HG02642 (cell line): ENCODE measurements at regions not wholly inside any gene's neighbourhood (a gene's known extent, or its start where the extent isn't known, plus 50 kb on each side); places are given as distances from the start of the nearest gene placed in this dataset.
"Not testable (repeated sequence)": the region's sequence is repeated elsewhere in the genome, so short reads cannot be mapped to it uniquely, and the experiment has no call there.

Experiments used
- ATAC-seq: cut with Tn5 transposase; IDR thresholded peaks from one replicate; pipeline ENCODE4 v1.9.1; 2021; ENCODE audit warnings: mild to moderate bottlenecking; ENCODE audit not compliant: unreplicated experiment, poor library complexity

GRCh38 chrY:22113990-22114389 is 68.7 kb downstream of the RBMY1F start:
- ATAC-seq: not testable (repeated sequence)

DNA sequence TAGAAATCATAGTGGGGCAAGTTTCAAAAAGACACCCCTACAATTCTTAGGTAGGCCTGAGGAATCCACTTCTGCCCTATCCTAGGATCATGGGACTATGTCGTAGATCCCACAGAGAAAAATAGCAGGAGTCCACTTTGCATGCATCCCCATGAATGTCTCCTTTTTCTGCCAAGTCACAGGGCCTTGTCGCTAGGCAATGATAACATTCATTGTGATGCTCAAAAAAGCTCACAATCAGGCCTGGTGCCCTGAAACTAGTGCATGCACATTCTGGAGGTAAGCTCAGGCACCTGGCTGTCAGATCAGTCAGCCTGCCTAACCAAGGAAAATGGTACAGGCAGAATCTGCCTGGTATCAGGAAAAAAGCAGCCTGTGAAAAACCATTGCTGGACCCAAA is 74.6 kb downstream of the RBMY1F start:
- ATAC-seq: not testable (repeated sequence)

GRCh38 chrY:22101547-22101946 is 81.2 kb downstream of the RBMY1F start:
- not testable (repeated sequence) for ATAC-seq

- not testable (repeated sequence) for ATAC-seq
Measured at GRCh38 chrY:22097310-22097709, 85.4 kb downstream of the RBMY1F start.

- not testable (repeated sequence) for ATAC-seq
Measured at GRCh38 chrY:22085975-22086645, 96.6 kb downstream of the RBMY1F start.

DNA sequence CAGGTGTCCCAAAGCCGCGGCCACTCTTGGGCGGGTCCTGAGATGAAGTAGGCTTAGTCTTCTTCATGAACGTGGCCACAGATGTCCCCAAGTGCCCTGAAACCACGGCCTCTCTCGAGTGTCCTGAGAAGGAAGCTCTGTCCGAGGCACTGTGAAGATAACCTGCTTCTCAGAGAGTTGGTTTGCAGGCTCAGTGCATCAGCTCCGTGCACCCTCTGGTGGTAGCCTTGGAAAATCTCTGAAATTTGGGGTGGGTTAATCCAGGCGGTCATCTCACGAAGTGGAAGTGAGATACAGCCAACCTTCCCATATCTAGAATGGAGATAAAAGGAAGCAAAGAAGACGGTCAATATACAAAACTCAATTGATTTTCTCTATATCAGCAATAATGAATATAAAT is 110.5 kb downstream of the RBMY1F start:
- not testable (repeated sequence) for ATAC-seq

- ATAC-seq: not testable (repeated sequence)
Measured at GRCh38 chrY:22060149-22060548, 122.6 kb downstream of the RBMY1F start.

- not testable (repeated sequence) for ATAC-seq
Measured at GRCh38 chrY:22013010-22013409, 95.2 kb upstream of the RBMY1E start.

GRCh38 chrY:22001163-22001562 is 83.3 kb upstream of the RBMY1E start:
- not testable (repeated sequence) for ATAC-seq

- ATAC-seq: peak; percentile 80
Measured at GRCh38 chrY:21987222-21987621, 69.4 kb upstream of the RBMY1E start.

- not testable (repeated sequence) for ATAC-seq
Measured at GRCh38 chrY:21980937-21981336, 63.1 kb upstream of the RBMY1E start.

DNA sequence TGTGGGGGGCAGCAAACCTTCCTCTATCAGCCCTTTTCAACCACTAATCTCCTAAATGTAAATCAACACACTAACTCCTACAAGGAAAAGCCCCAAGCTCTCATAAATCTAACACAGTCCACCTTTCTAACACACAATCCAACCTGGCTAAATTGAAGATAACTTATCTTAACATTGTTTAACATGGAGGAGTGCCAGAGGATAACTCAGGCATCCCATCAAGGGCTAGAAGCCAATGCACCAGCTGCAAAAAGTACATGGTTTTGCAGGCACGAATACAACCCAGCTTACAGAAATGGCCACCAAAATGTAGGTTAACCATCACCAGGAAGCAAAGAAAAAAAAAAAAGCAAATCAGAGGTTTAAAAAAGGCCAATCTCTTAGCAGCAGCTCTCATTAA is 62.5 kb upstream of the RBMY1E start:
- ATAC-seq: not testable (repeated sequence)

GRCh38 chrY:21979106-21979505 is 61.3 kb upstream of the RBMY1E start:
- ATAC-seq: not testable (repeated sequence)

- ATAC-seq: not testable (repeated sequence)
Measured at GRCh38 chrY:21978204-21978603, 60.4 kb upstream of the RBMY1E start.
